ENCODE measurements at regions not wholly inside any gene's neighbourhood (a gene's known extent, or its start where the extent isn't known, plus 50 kb on each side); places are given as distances from the start of the nearest gene placed in this dataset.

GRCh38 chr16:7077636-7078035, 255.0 kb upstream of the RBFOX1 start:
- intact Hi-C loops (cut with micrococcal nuclease): no loop called here
- H3K9me3 Mint-ChIP-seq: peaks cover 40% of the 10 kb centered on the region
- DNase-seq (ENCODE audit: low spot score): no peak
- no peaks in the 10 kb centered on the region for H3K36me3 Mint-ChIP-seq (ENCODE audit: low read depth)
- no peak overlapping the region for H3K4me3 Mint-ChIP-seq
- no peaks in the 10 kb centered on the region for H3K27me3 Mint-ChIP-seq (ENCODE audit: insufficient read depth)
- H3K27ac Mint-ChIP-seq: no peak overlapping the region
- H3K4me1 Mint-ChIP-seq (ENCODE audit: low read depth): no peaks in the 10 kb centered on the region

GRCh38 chr16:7074715-7075114, 257.9 kb upstream of the RBFOX1 start:
- no peak overlapping the region for H3K4me3 Mint-ChIP-seq
- intact Hi-C loops (cut with micrococcal nuclease): no loop called here
- H3K27ac Mint-ChIP-seq: no peak overlapping the region
- H3K36me3 Mint-ChIP-seq (ENCODE audit: low read depth): no peaks in the 10 kb centered on the region
- no peak for DNase-seq (ENCODE audit: low spot score)
- H3K9me3 Mint-ChIP-seq: peaks cover 46% of the 10 kb centered on the region
- H3K4me1 Mint-ChIP-seq (ENCODE audit: low read depth): no peaks in the 10 kb centered on the region
- no peaks in the 10 kb centered on the region for H3K27me3 Mint-ChIP-seq (ENCODE audit: insufficient read depth)

- no peak for DNase-seq (ENCODE audit: low spot score)
- Mint-ChIP-seq H3K4me1 (ENCODE audit: low read depth) (no peaks in the 10 kb centered on the region), H3K27me3 (ENCODE audit: insufficient read depth) (no peaks in the 10 kb centered on the region), H3K27ac (no peak overlapping the region), H3K36me3 (ENCODE audit: low read depth) (no peaks in the 10 kb centered on the region), H3K9me3 (peaks cover 30% of the 10 kb centered on the region), H3K4me3 (no peak overlapping the region)
- intact Hi-C loops (cut with micrococcal nuclease): no loop called here
Measured at GRCh38 chr16:7057458-7057857, 275.2 kb upstream of the RBFOX1 start.

GRCh38 chr16:7055443-7055842, 277.2 kb upstream of the RBFOX1 start:
- intact Hi-C loops (cut with micrococcal nuclease): no loop called here
- no peak for DNase-seq (ENCODE audit: low spot score)

GRCh38 chr16:7051591-7052349, 280.9 kb upstream of the RBFOX1 start:
- no peak for DNase-seq (ENCODE audit: low spot score)
- Mint-ChIP-seq H3K27ac (no peak overlapping the region), H3K27me3 (ENCODE audit: insufficient read depth) (no peaks in the 10 kb centered on the region), H3K36me3 (ENCODE audit: low read depth) (no peaks in the 10 kb centered on the region), H3K4me1 (ENCODE audit: low read depth) (no peaks in the 10 kb centered on the region), H3K4me3 (no peak overlapping the region), H3K9me3 (peaks cover 35% of the 10 kb centered on the region)
- intact Hi-C loops (cut with micrococcal nuclease): no loop called here

More at GRCh38 chr16:7055443-7055842, 277.2 kb upstream of the RBFOX1 start:
- no peak overlapping the region for H3K27ac Mint-ChIP-seq
- no peaks in the 10 kb centered on the region for H3K27me3 Mint-ChIP-seq (ENCODE audit: insufficient read depth)
- peaks cover 32% of the 10 kb centered on the region for H3K9me3 Mint-ChIP-seq
- H3K36me3 Mint-ChIP-seq (ENCODE audit: low read depth): no peaks in the 10 kb centered on the region
- H3K4me1 Mint-ChIP-seq (ENCODE audit: low read depth): no peaks in the 10 kb centered on the region
- H3K4me3 Mint-ChIP-seq: no peak overlapping the region

- no peaks in the 10 kb centered on the region for H3K4me1 Mint-ChIP-seq (ENCODE audit: low read depth)
- H3K9me3 Mint-ChIP-seq: peaks cover 45% of the 10 kb centered on the region
- no peak overlapping the region for H3K27ac Mint-ChIP-seq
- DNase-seq (ENCODE audit: low spot score): no peak
- no peaks in the 10 kb centered on the region for H3K27me3 Mint-ChIP-seq (ENCODE audit: insufficient read depth)
- intact Hi-C loops (cut with micrococcal nuclease): no loop called here
- H3K4me3 Mint-ChIP-seq: no peak overlapping the region
- no peaks in the 10 kb centered on the region for H3K36me3 Mint-ChIP-seq (ENCODE audit: low read depth)
Measured at GRCh38 chr16:7044331-7044730, 288.3 kb upstream of the RBFOX1 start.

- Mint-ChIP-seq H3K36me3 (ENCODE audit: low read depth) (no peaks in the 10 kb centered on the region), H3K4me3 (no peak overlapping the region), H3K4me1 (ENCODE audit: low read depth) (no peaks in the 10 kb centered on the region), H3K9me3 (peaks cover 38% of the 10 kb centered on the region), H3K27ac (no peak overlapping the region), H3K27me3 (ENCODE audit: insufficient read depth) (no peaks in the 10 kb centered on the region)
- intact Hi-C loops (cut with micrococcal nuclease): no loop called here
- DNase-seq (ENCODE audit: low spot score): no peak
Measured at GRCh38 chr16:7038475-7038874, 294.2 kb upstream of the RBFOX1 start.

- no peak for DNase-seq (ENCODE audit: low spot score)
- Mint-ChIP-seq H3K36me3 (ENCODE audit: low read depth) (no peaks in the 10 kb centered on the region), H3K4me1 (ENCODE audit: low read depth) (no peaks in the 10 kb centered on the region), H3K27ac (no peak overlapping the region), H3K27me3 (ENCODE audit: insufficient read depth) (no peaks in the 10 kb centered on the region), H3K9me3 (peaks cover 37% of the 10 kb centered on the region), H3K4me3 (no peak overlapping the region)
- intact Hi-C loops (cut with micrococcal nuclease): no loop called here
Measured at GRCh38 chr16:7037495-7037894, 295.1 kb upstream of the RBFOX1 start.

GRCh38 chr16:7031031-7031430, 301.6 kb upstream of the RBFOX1 start:
- H3K27ac Mint-ChIP-seq: no peak overlapping the region
- intact Hi-C loops (cut with micrococcal nuclease): no loop called here
- H3K4me3 Mint-ChIP-seq: no peak overlapping the region

GRCh38 chr16:7027401-7027800, 305.2 kb upstream of the RBFOX1 start:
- H3K27ac Mint-ChIP-seq: no peak overlapping the region
- no peaks in the 10 kb centered on the region for H3K4me1 Mint-ChIP-seq (ENCODE audit: low read depth)
- H3K4me3 Mint-ChIP-seq: no peak overlapping the region
- peaks cover 10% of the 10 kb centered on the region for H3K9me3 Mint-ChIP-seq
- intact Hi-C loops (cut with micrococcal nuclease): no loop called here
- no peaks in the 10 kb centered on the region for H3K27me3 Mint-ChIP-seq (ENCODE audit: insufficient read depth)
- no peaks in the 10 kb centered on the region for H3K36me3 Mint-ChIP-seq (ENCODE audit: low read depth)
- no peak for DNase-seq (ENCODE audit: low spot score)

More at GRCh38 chr16:7031031-7031430, 301.6 kb upstream of the RBFOX1 start:
- H3K9me3 Mint-ChIP-seq: peaks cover 24% of the 10 kb centered on the region
- no peaks in the 10 kb centered on the region for H3K27me3 Mint-ChIP-seq (ENCODE audit: insufficient read depth)
- H3K36me3 Mint-ChIP-seq (ENCODE audit: low read depth): no peaks in the 10 kb centered on the region
- no peaks in the 10 kb centered on the region for H3K4me1 Mint-ChIP-seq (ENCODE audit: low read depth)
- no peak for DNase-seq (ENCODE audit: low spot score)

GRCh38 chr16:7026639-7027038, 306.0 kb upstream of the RBFOX1 start:
- Mint-ChIP-seq H3K4me1 (ENCODE audit: low read depth) (no peaks in the 10 kb centered on the region), H3K27ac (no peak overlapping the region), H3K27me3 (ENCODE audit: insufficient read depth) (no peaks in the 10 kb centered on the region), H3K36me3 (ENCODE audit: low read depth) (no peaks in the 10 kb centered on the region), H3K9me3 (peaks cover 10% of the 10 kb centered on the region), H3K4me3 (no peak overlapping the region)
- intact Hi-C loops (cut with micrococcal nuclease): no loop called here
- no peak for DNase-seq (ENCODE audit: low spot score)

GRCh38 chr16:7025616-7026190, 306.9 kb upstream of the RBFOX1 start:
- intact Hi-C loops (cut with micrococcal nuclease): no loop called here
- Mint-ChIP-seq H3K27me3 (ENCODE audit: insufficient read depth) (no peaks in the 10 kb centered on the region), H3K4me1 (ENCODE audit: low read depth) (no peaks in the 10 kb centered on the region), H3K9me3 (peaks cover 7% of the 10 kb centered on the region), H3K27ac (no peak overlapping the region), H3K4me3 (no peak overlapping the region), H3K36me3 (ENCODE audit: low read depth) (no peaks in the 10 kb centered on the region)
- DNase-seq (ENCODE audit: low spot score): no peak

- Mint-ChIP-seq H3K4me1 (ENCODE audit: low read depth) (no peaks in the 10 kb centered on the region), H3K9me3 (peaks cover 23% of the 10 kb centered on the region), H3K27ac (no peak overlapping the region), H3K4me3 (no peak overlapping the region), H3K36me3 (ENCODE audit: low read depth) (no peaks in the 10 kb centered on the region), H3K27me3 (ENCODE audit: insufficient read depth) (no peaks in the 10 kb centered on the region)
- DNase-seq (ENCODE audit: low spot score): no peak
- intact Hi-C loops (cut with micrococcal nuclease): no loop called here
Measured at GRCh38 chr16:7021653-7022275, 310.9 kb upstream of the RBFOX1 start.
